GM10266 (cell line): ENCODE measurements at regions not wholly inside any gene's neighbourhood (a gene's known extent, or its start where the extent isn't known, plus 50 kb on each side); places are given as distances from the start of the nearest gene placed in this dataset.
A peak's percentile ranks its signal among the peaks of the same experiment; 100 is the strongest.
"Not testable (repeated sequence)": the region's sequence is repeated elsewhere in the genome, so short reads cannot be mapped to it uniquely, and the experiment has no call there.

ENCODE experiments used
- DNase-seq: peaks from one replicate; pipeline ENCODE4 v3.0.0; 2012; ENCODE audit errors: extremely low spot score
- CTCF ChIP-seq: IDR thresholded peaks from 2 replicates; pipeline ENCODE4 v1.5.1; 2012; ENCODE audit warnings: mild to moderate bottlenecking, low read depth; ENCODE audit not compliant: control insufficient read depth, insufficient read depth; ENCODE audit errors: missing control alignments

GRCh38 chr1:157370698-157371097 lies 181.6 kb downstream of the FCRL5 start:
- no peak for DNase-seq
- TF ChIP-seq CTCF: no peak

DNA sequence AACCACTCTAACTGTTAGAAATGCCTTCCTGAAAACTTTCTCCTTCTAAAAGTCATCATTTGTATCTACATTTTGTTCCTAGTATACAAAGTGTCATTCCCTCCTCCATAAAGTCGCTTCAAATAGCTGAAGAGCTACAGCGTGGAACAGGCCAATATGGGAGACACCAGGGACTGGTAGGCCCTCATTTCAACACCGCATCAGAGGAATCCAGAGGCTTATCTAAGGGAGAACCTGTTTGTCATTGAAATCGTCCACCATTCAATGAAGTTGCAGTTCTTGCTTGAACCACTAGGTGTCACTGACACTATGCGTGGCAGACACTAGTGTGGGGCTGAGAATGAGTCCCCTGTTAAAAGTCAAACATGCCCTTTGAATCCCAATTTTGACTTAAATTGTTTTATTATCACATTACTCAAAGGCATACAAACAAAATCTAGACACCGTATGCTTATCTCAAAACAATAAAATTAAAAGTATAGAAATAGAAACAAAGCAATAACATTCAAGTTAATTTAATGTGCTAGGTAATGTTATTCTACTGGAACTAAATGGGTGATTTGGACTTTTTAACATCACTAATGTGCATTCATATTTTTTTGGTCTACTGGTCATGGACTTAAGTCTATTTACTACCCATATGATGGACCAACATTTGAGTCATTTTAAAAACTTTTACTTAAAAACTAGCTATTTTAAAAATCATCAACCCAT lies 182.3 kb downstream of the FCRL5 start:
- peak; percentile 81 for TF ChIP-seq CTCF

DNA sequence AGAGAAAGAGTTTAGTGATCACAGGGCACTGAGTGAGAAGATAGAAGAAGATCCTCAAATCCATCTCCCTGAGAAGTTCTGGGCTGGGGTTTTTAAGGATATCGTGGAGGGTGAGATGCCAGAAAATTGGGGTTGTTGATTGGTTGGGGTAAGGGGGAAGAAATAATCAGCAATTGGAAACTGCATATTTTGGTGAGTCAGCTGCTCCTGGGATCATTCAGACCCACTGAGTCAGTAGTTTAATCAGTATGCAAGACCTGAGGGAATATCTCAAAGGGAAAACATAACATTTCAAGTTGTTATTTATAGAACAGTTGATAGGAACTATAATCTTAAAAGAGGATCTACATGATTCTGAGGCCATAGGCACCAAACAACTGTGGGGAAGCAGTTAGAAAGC lies 183.4 kb downstream of the FCRL5 start:
- DNase-seq: not testable (repeated sequence)

More for the DNA sequence above, 182.3 kb downstream of the FCRL5 start:
- DNase-seq: peak; percentile 38

GRCh38 chr1:157368363-157368762 lies 184.0 kb downstream of the FCRL5 start:
- TF ChIP-seq CTCF: no peak
- DNase-seq: no peak

DNA sequence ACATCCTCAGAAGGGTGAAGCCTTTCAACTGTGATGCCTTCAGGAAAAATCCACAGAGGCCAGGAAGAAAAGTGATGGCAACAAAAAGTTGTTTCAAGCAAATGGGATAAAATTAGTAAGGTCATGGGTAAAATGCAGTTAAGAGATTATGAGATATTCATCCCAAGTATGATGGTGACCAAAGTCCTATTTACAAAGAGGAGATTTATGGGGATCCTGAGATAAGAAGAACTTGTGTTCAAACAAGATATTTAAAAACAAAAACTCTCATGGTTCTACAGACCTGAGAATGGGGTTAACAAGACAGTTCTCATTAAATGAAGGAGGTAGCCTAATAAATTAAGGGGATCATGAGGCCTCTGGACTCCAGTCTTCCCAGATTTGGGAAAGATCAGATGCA lies 184.4 kb downstream of the FCRL5 start:
- no peak for TF ChIP-seq CTCF
- no peak for DNase-seq

GRCh38 chr1:157367091-157367739 lies 185.1 kb downstream of the FCRL5 start:
- no peak for DNase-seq
- no peak for TF ChIP-seq CTCF

GRCh38 chr1:157364612-157365011 lies 187.7 kb downstream of the FCRL5 start:
- no peak for TF ChIP-seq CTCF
- no peak for DNase-seq
